Uterus (tissue), 3 donors: ENCODE measurements at regions not wholly inside any gene's neighbourhood (a gene's known extent, or its start where the extent isn't known, plus 50 kb on each side); places are given as distances from the start of the nearest gene placed in this dataset.

Source experiments
- DNase-seq, 2 donors: peaks; one replicate each; pipeline ENCODE4 v3.0.0-alpha.2; 2019 to 2020
- H3K27ac ChIP-seq, 2 donors: fragments of 200-600 bp; sonication (generic); 1 replicate in 1 of 2; 2 replicates in 1 of 2; pipeline ENCODE4 v1.5.1; 2016 to 2018
- H3K27me3 ChIP-seq, 2 donors: fragments of 200-600 bp; sonication (generic); one replicate each; pipeline ENCODE4 v1.5.1; 2018 to 2019; ENCODE audit warnings: control low read depth in 1 of 2
- H3K36me3 ChIP-seq, 2 donors: fragments of 200-600 bp; sonication (generic); one replicate each; pipeline ENCODE4 v1.5.1; 2019; ENCODE audit warnings: control low read depth in 1 of 2
- H3K4me1 ChIP-seq, 2 donors: fragments of 200-600 bp; sonication (generic); one replicate each; pipeline ENCODE4 v1.5.1; 2018 to 2019; ENCODE audit warnings: control low read depth in 1 of 2
- H3K4me3 ChIP-seq, 2 donors: fragments of 200-600 bp; sonication (generic); 1 replicate in 1 of 2; 2 replicates in 1 of 2; pipeline ENCODE4 v1.5.1; 2018 to 2019; ENCODE audit warnings: mild to moderate bottlenecking in 1 of 2
- H3K9me3 ChIP-seq, 2 donors: fragments of 200-600 bp; sonication (generic); one replicate each; pipeline ENCODE4 v1.5.1; 2019; ENCODE audit warnings: control low read depth in 1 of 2
- CTCF ChIP-seq, 4 experiments: fragments of 200-600 bp in 2 of 4; fragments of 450-650 bp in 2 of 4; sonication (generic) in 2 of 4; IDR thresholded peaks; one replicate each; pipeline ENCODE4 v1.5.1; 2016 to 2019; ENCODE audit warnings: antibody characterized with exemption in 4 of 4, mild to moderate bottlenecking in 2 of 4, moderate library complexity in 1 of 4
- POLR2A ChIP-seq, 2 donors: fragments of 450-650 bp; IDR thresholded peaks; one replicate each; pipeline ENCODE4 v1.6.1; 2016; ENCODE audit warnings: antibody characterized with exemption in 2 of 2, mild to moderate bottlenecking in 1 of 2, moderate library complexity in 1 of 2
- intact Hi-C: fragments of 100-400 bp; cut with DNase I; formaldehyde crosslinking; loops from one replicate; pipeline ENCODE4 v1.15.1; 2023; ENCODE audit warnings: low total_unique reads
- donor health status: DM: yes; HTN: yes; CAD: no.

GRCh38 chr2:152883951-152884487 lies 165.6 kb downstream of the ARL6IP6 start:
- Histone ChIP-seq H3K9me3 (no peaks in the 10 kb centered on the region), H3K27ac (no peak overlapping the region), H3K36me3 (no peaks in the 10 kb centered on the region), H3K4me3 (no peak overlapping the region), H3K4me1 (no peaks in the 10 kb centered on the region), H3K27me3 (no peaks in the 10 kb centered on the region)
- no peak for TF ChIP-seq POLR2A (IDR thresholded peaks at IDR 0.05)
- TF ChIP-seq CTCF (IDR thresholded peaks at IDR 0.05): no peak
- intact Hi-C loops: no loop called here
- no peak for DNase-seq

DNA sequence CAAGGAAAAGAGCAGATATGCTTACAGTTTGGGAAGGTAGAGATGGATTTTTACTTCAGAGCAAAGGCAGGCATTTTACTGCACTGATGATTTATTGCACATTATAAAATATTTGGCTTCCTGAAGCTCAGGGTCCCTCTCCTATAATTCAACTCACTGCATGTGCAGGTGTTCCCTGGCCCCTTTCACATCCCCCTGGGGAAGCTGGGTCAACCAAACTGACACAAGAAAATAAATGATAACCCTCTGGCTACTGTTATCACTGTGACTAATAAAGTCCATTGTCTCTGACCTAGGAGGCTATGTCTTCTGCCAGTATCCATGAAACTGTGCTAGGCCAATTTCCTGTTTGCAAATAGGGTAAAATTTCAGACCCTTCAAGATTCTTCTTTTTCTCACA lies 163.1 kb downstream of the ARL6IP6 start:
- H3K36me3 ChIP-seq: no peaks in the 10 kb centered on the region
- intact Hi-C loops: no loop called here
- no peaks in the 10 kb centered on the region for H3K4me1 ChIP-seq
- no peak overlapping the region for H3K4me3 ChIP-seq
- no peaks in the 10 kb centered on the region for H3K27me3 ChIP-seq
- H3K9me3 ChIP-seq: no peaks in the 10 kb centered on the region
- no peak for DNase-seq
- TF ChIP-seq POLR2A (IDR thresholded peaks at IDR 0.05) (no peak), CTCF (IDR thresholded peaks at IDR 0.05) (no peak)
- no peak overlapping the region for H3K27ac ChIP-seq

DNA sequence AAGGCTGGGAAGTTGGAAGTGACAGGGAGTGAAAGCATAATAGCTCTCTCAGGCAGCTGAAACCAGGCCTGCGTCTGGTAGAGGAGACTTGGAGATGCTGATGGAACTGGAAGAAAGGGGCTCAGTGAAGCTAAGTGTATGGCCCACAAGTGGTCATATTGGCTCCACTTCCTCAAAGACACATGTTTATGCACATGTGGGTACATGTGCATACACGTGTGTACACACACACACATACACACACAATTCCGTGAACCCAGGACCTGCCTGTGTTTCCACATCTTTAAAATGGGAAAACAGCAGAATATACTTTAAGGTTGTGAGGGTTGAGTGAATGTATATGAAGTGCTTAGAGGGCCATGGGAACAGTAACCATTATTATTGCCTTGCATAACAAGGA lies 160.9 kb downstream of the ARL6IP6 start:
- H3K9me3 ChIP-seq: no peaks in the 10 kb centered on the region
- TF ChIP-seq CTCF (IDR thresholded peaks at IDR 0.05) (no peak), POLR2A (IDR thresholded peaks at IDR 0.05) (no peak)
- H3K4me3 ChIP-seq: no peak overlapping the region
- H3K36me3 ChIP-seq: no peaks in the 10 kb centered on the region
- DNase-seq: no peak
- no peaks in the 10 kb centered on the region for H3K27me3 ChIP-seq
- no peak overlapping the region for H3K27ac ChIP-seq
- intact Hi-C loops: no loop called here
- H3K4me1 ChIP-seq: no peaks in the 10 kb centered on the region

DNA sequence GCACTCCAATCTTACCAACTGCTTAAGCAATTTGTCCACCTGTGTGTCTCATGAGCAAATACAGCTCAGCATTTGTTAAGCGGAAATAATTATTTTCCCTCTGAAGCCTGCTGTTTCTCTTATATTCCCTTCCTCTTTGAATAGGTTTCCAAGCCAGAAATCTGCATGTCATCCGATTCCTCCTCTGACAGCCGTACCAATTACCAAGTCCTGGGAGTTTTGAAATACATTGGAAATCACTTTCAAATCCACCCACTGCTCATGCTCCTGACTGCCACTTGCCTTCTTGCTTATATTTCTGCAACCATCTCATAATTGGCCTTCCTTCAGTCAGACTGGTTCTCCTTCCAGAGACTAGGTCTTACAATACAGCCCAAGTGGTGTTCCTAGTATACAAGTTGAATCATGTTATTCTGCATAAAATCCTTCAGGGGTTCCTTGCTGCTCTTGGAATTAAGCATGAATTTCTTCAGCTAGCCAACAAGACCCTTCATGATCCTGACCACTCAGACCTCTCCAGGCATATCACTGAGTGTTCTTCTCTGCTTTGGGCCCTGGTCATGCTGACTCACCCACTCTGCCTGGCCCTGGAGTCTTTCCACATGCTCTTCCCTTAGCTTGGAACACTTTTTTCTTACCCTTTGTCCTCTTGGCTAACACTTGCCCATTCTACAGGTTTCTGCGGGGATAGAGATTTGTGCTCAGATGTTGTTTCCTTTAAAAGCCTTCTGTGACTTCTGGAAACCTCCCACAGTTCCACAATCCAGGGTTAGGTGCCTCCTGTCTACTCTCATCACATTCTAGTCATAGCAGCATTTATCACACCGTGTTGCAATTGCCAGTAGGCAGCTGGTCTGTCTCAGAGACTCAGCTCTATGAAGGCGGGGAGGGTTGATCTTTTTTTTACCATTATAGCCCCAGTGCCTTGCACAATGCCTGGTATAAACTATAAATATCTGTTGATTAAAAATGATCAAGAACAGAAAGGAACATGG lies 157.6 kb downstream of the ARL6IP6 start:
- Histone ChIP-seq H3K4me1 (no peaks in the 10 kb centered on the region), H3K9me3 (no peaks in the 10 kb centered on the region), H3K27me3 (no peaks in the 10 kb centered on the region), H3K27ac (no peak overlapping the region), H3K36me3 (no peaks in the 10 kb centered on the region), H3K4me3 (no peak overlapping the region)
- intact Hi-C loops: no loop called here
- TF ChIP-seq POLR2A (IDR thresholded peaks at IDR 0.05) (no peak), CTCF (IDR thresholded peaks at IDR 0.05) (no peak)
- no peak for DNase-seq

GRCh38 chr2:152874955-152875354 lies 156.5 kb downstream of the ARL6IP6 start:
- no peak overlapping the region for H3K4me3 ChIP-seq
- H3K36me3 ChIP-seq: no peaks in the 10 kb centered on the region
- no peak overlapping the region for H3K27ac ChIP-seq
- H3K9me3 ChIP-seq: no peaks in the 10 kb centered on the region
- DNase-seq: no peak
- intact Hi-C loops: no loop called here
- no peak for TF ChIP-seq CTCF (IDR thresholded peaks at IDR 0.05)
- no peak for TF ChIP-seq POLR2A (IDR thresholded peaks at IDR 0.05)
- H3K4me1 ChIP-seq: no peaks in the 10 kb centered on the region
- no peaks in the 10 kb centered on the region for H3K27me3 ChIP-seq
